Liver (tissue), 7 donors: ENCODE measurements at regions not wholly inside any gene's neighbourhood (a gene's known extent, or its start where the extent isn't known, plus 50 kb on each side); places are given as distances from the start of the nearest gene placed in this dataset.
"Not testable (repeated sequence)": the region's sequence is repeated elsewhere in the genome, so short reads cannot be mapped to it uniquely, and the experiment has no call there.

ENCODE experiments used
- DNase-seq: peaks from one replicate; pipeline ENCODE4 v3.0.0-alpha.2; 2017; ENCODE audit warnings: low spot score
- H3K27ac ChIP-seq, 2 donors: one replicate each; pipeline ENCODE4 v1.7.0; 2013; ENCODE audit warnings: inconsistent platforms in 2 of 2, low read length in 2 of 2, control low read depth in 1 of 2, low read depth in 1 of 2, mild to moderate bottlenecking in 1 of 2
- H3K27me3 ChIP-seq, 4 donors: one replicate each; pipeline versions ENCODE4 v1.6.1 to v1.7.0; 2013; ENCODE audit warnings: low read length in 3 of 4, inconsistent platforms in 1 of 4, mild to moderate bottlenecking in 1 of 4, moderate library complexity in 1 of 4; ENCODE audit not compliant: control insufficient read depth in 4 of 4, insufficient read depth in 4 of 4
- H3K36me3 ChIP-seq, 4 donors: one replicate each; pipeline versions ENCODE4 v1.6.1 to v1.7.0; 2013; ENCODE audit warnings: low read length in 3 of 4, mild to moderate bottlenecking in 3 of 4, low read depth in 1 of 4, moderate library complexity in 1 of 4; ENCODE audit not compliant: control insufficient read depth in 4 of 4, insufficient read depth in 3 of 4
- H3K4me1 ChIP-seq, 4 donors: one replicate each; pipeline versions ENCODE4 v1.6.1 to v1.7.0; 2013; ENCODE audit warnings: low read length in 3 of 4, mild to moderate bottlenecking in 3 of 4, moderate library complexity in 1 of 4; ENCODE audit not compliant: control insufficient read depth in 4 of 4, insufficient read depth in 4 of 4
- H3K4me3 ChIP-seq, 3 donors: one replicate each; pipeline versions ENCODE4 v1.6.1 to v1.7.0; 2013; ENCODE audit warnings: low read length in 3 of 3, control low read depth in 1 of 3, low read depth in 1 of 3, mild to moderate bottlenecking in 1 of 3
- H3K9ac ChIP-seq, 2 donors: one replicate each; pipeline ENCODE4 v1.7.0; 2013; ENCODE audit warnings: low read length in 2 of 2, mild to moderate bottlenecking in 2 of 2, moderate library complexity in 2 of 2, control low read depth in 1 of 2, low read depth in 1 of 2
- H3K9me3 ChIP-seq, 4 donors: one replicate each; pipeline versions ENCODE4 v1.6.1 to v1.7.0; 2013; ENCODE audit warnings: low read length in 3 of 4; ENCODE audit not compliant: control insufficient read depth in 4 of 4
- ATF3 ChIP-seq: IDR thresholded peaks from 2 replicates; pipeline ENCODE4 v1.6.1; 2016; ENCODE audit warnings: antibody characterized with exemption
- EGR1 ChIP-seq, 2 donors: IDR thresholded peaks; 2 replicates each; pipeline ENCODE4 v1.6.1; 2016 to 2018; ENCODE audit warnings: antibody characterized with exemption in 2 of 2, low read depth in 2 of 2
- FOXA1 ChIP-seq: IDR thresholded peaks from 2 replicates; pipeline ENCODE4 v1.6.1; 2016; ENCODE audit warnings: antibody characterized with exemption
- FOXA2 ChIP-seq: IDR thresholded peaks from 2 replicates; pipeline ENCODE4 v1.6.1; 2016; ENCODE audit warnings: antibody characterized with exemption
- GABPA ChIP-seq, 2 donors: IDR thresholded peaks in 1 of 2; conservative IDR thresholded peaks in 1 of 2; 2 replicates each; pipeline ENCODE4 v1.6.1; 2016; ENCODE audit warnings: antibody characterized with exemption in 2 of 2, mild to moderate bottlenecking in 1 of 2, moderate library complexity in 1 of 2
- HNF4A ChIP-seq, 2 donors: conservative IDR thresholded peaks; 2 replicates each; pipeline ENCODE4 v1.6.1; 2016; ENCODE audit warnings: antibody characterized with exemption in 2 of 2, mild to moderate bottlenecking in 2 of 2
- HNF4G ChIP-seq: IDR thresholded peaks from 2 replicates; pipeline ENCODE4 v1.6.1; 2016; ENCODE audit warnings: antibody characterized with exemption
- JUND ChIP-seq, 2 donors: IDR thresholded peaks; 2 replicates each; pipeline ENCODE4 v1.6.1; 2016; ENCODE audit warnings: antibody characterized with exemption in 2 of 2
- MAX ChIP-seq: IDR thresholded peaks from 2 replicates; pipeline ENCODE4 v1.6.1; 2016; ENCODE audit warnings: antibody characterized with exemption
- NR2F2 ChIP-seq: IDR thresholded peaks from 2 replicates; pipeline ENCODE4 v1.6.1; 2016; ENCODE audit warnings: antibody characterized with exemption
- RAD21 ChIP-seq, 2 donors: IDR thresholded peaks; 2 replicates each; pipeline ENCODE4 v1.6.1; 2016; ENCODE audit warnings: antibody characterized with exemption in 2 of 2, mild to moderate bottlenecking in 2 of 2
- REST ChIP-seq: IDR thresholded peaks from 2 replicates; pipeline ENCODE4 v1.6.1; 2016; ENCODE audit warnings: antibody characterized with exemption, mild to moderate bottlenecking
- RXRA ChIP-seq, 2 donors: IDR thresholded peaks; 2 replicates each; pipeline ENCODE4 v1.6.1; 2017 to 2018; ENCODE audit warnings: antibody characterized with exemption in 2 of 2, mild to moderate bottlenecking in 1 of 2
- SP1 ChIP-seq: IDR thresholded peaks from 2 replicates; pipeline ENCODE4 v1.6.1; 2018; ENCODE audit warnings: antibody characterized with exemption, mild to moderate bottlenecking
- TAF1 ChIP-seq: conservative IDR thresholded peaks from 2 replicates; pipeline ENCODE4 v1.6.1; 2016; ENCODE audit warnings: antibody characterized with exemption, mild to moderate bottlenecking
- YY1 ChIP-seq: IDR thresholded peaks from 2 replicates; pipeline ENCODE4 v1.6.1; 2016; ENCODE audit warnings: antibody characterized with exemption, mild to moderate bottlenecking
- ZBTB33 ChIP-seq: IDR thresholded peaks from 2 replicates; pipeline ENCODE4 v1.6.1; 2016; ENCODE audit warnings: antibody characterized with exemption
- WGBS: extraction: QIAGEN DNeasy Blood & Tissue Kit; methylation state at CpG from one replicate; pipeline ENCODE4 v1.1.7; 2013; 5-methylcytosine and 5-hydroxymethylcytosine counted together
- donor health status: healthy.
- donor health status: healthy.
- donor health status: healthy.
- donor health status: healthy.

GRCh38 chr12:131513606-131514005 is 197.3 kb upstream of the SFSWAP start:
- Histone ChIP-seq H3K4me1 (no peaks in the 10 kb centered on the region), H3K4me3 (no peak overlapping the region), H3K36me3 (no peaks in the 10 kb centered on the region), H3K27ac (no peak overlapping the region), H3K9ac (no peak overlapping the region), H3K9me3 (peaks cover 3 to 7% (median 5%) of the 10 kb centered on the region in 4 donors), H3K27me3 (peaks cover 0 to 3% (median 0%) of the 10 kb centered on the region in 4 donors)
- 28% methylated on average over 6 of the region's 6 CpGs for WGBS
- no peak for TF ChIP-seq ATF3
- TF ChIP-seq GABPA (IDR thresholded peaks at IDR 0.05 in 1 of 2, conservative IDR thresholded peaks at IDR 0.05 in 1 of 2): no peak
- TF ChIP-seq EGR1 (IDR thresholded peaks at IDR 0.05; ENCODE audit: low read depth in 2 of 2): no peak
- no peak for TF ChIP-seq RAD21 (IDR thresholded peaks at IDR 0.05)
- no peak for TF ChIP-seq MAX
- no peak for TF ChIP-seq FOXA2
- TF ChIP-seq RXRA (IDR thresholded peaks at IDR 0.05): no peak
- no peak for TF ChIP-seq HNF4A (conservative IDR thresholded peaks at IDR 0.05)
- TF ChIP-seq ZBTB33: no peak
- TF ChIP-seq REST: no peak
- no peak for TF ChIP-seq TAF1
- TF ChIP-seq NR2F2: no peak
- no peak for TF ChIP-seq FOXA1
- TF ChIP-seq YY1: no peak
- no peak for TF ChIP-seq JUND (IDR thresholded peaks at IDR 0.05)
- TF ChIP-seq HNF4G: no peak
- TF ChIP-seq SP1: no peak
- DNase-seq: no peak

GRCh38 chr12:131520553-131520952 is 190.3 kb upstream of the SFSWAP start:
- not testable (repeated sequence) for DNase-seq, H3K27ac ChIP-seq, H3K4me1 ChIP-seq, H3K9me3 ChIP-seq, H3K4me3 ChIP-seq, H3K27me3 ChIP-seq, H3K9ac ChIP-seq, H3K36me3 ChIP-seq
- 81% methylated on average over 8 of the region's 8 CpGs for WGBS
